HG03060 (cell line): ENCODE measurements at regions not wholly inside any gene's neighbourhood (a gene's known extent, or its start where the extent isn't known, plus 50 kb on each side); places are given as distances from the start of the nearest gene placed in this dataset.
"Not testable (repeated sequence)": the region's sequence is repeated elsewhere in the genome, so short reads cannot be mapped to it uniquely, and the experiment has no call there.

Source experiments
- ATAC-seq: cut with Tn5 transposase; IDR thresholded peaks from one replicate; pipeline ENCODE4 v1.9.1; 2021; ENCODE audit warnings: low read depth, moderate number of reproducible peaks; ENCODE audit not compliant: unreplicated experiment

DNA sequence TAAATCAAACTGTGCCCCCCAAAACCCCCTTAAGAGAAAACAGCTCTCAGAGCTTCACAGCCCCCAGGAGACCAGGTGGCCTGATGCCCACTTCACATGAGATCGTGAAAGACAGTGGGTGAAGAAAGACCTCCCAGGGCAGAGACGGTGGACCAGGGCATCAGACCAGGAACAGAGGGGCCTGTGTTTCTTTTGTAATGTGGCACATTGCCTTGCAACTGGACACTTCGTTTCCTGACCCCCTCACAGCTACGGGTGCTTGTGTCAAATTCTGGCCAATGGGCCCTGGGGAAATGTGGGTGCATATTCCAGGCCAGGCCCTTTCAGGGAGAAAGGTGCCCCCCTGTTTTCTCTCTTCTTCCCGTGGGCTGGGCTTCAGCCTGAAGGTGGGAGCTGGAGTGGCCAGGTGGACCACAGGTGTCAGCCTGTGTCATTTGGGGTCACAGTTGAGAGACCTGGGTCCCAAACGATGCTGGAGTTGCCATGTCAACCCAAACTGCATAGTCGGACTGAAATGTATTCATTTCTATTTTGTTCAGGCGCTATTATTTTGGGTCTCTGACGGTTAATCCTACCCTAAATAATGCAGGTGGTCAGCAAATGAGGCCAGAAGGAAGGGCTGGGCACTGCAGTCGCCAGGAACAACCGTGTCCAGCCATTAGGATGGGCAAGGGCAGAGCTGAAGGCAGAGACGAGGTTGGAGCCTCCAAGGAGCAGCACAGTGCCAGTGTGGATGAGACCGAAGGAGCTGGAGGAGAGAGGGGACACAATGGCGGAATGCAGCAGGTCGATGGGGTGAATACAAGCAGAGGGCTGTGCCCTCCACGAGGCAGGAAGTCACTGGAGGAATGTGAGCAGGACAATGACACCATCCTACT is 338.2 kb downstream of the EIPR1 start:
- ATAC-seq = no peak

- ATAC-seq = no peak
Measured at GRCh38 chr2:3038636-3039035, 339.0 kb downstream of the EIPR1 start.

GRCh38 chr2:3037196-3038194 is 340.1 kb downstream of the EIPR1 start:
- no peak for ATAC-seq

DNA sequence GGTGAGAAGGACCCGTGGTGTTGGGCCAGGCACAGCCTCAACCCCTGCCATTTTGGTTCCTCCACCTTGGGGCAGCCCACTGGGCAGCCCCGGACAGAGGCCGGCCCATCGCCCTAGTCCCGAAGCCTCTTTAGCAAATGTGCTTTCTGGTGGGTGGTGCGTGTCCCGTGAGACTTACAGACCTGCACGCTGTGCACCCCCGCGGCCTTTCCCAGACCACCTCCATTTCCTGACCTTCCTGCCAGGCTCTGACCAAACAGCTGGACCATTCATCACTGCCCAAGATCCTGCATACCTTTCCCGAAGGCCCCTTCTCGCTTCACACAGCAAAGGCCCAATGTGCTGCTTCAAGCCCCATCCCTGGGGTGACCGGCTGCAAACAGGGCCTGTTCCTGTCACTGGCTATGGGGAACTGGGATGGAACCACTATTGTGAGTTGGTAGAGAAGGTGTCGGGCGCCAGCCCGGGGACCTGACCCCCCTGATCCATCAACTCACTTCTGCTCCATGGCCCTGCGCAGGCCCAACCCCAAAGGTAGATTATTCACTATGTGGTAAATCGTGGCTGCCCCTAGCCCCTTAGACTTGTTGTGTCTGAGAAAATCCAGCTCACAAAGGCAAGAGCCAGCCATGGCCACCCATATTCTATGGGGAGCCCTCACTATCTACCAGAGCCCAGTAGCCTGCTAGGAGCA is 341.0 kb downstream of the EIPR1 start:
- ATAC-seq = no peak

- ATAC-seq = no peak
Measured at GRCh38 chr2:3035385-3036050, 342.1 kb downstream of the EIPR1 start.

GRCh38 chr2:3034856-3035255 is 342.8 kb downstream of the EIPR1 start:
- ATAC-seq = no peak

- no peak for ATAC-seq
Measured at GRCh38 chr2:3034396-3034795, 343.2 kb downstream of the EIPR1 start.

DNA sequence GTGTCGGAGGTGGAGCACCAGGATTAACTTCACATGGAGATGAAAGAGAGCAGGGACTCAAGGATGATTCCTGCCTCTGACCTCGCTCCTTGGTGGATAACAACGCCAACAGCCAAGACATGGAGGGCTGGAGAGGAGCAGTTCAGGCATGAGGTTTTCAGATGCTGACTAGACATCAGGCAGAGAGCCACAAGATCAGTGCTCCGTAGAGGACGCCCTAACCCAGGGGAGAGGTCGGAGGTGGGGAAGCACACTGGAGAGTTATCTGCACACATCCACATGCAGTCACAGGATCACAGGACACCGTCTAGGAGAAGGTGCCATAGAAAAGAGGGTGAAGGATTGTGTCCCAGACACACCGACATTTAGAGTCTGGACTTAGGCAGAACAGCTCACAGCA is 344.3 kb downstream of the EIPR1 start:
- ATAC-seq = no peak

- ATAC-seq = not testable (repeated sequence)
Measured at GRCh38 chr2:3030791-3031190, 346.8 kb downstream of the EIPR1 start.

DNA sequence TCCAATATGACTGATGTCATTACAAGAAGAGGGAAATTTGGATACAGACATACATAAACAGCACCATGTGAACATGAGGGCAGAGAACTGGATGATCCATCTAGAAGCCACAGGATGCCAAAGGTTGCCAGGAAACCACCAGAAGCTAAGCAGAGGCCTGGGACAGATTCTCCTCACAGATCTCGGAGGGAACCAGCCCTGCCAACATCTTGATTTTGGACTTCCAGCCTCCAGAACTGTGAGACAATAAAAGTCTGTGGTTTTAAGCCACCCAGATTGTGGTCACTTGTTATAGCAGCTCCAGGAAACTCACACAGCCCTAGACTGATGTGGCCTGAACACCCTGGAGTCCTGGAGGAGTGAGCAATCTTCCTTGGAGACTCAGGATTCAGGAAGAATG is 351.6 kb downstream of the EIPR1 start:
- ATAC-seq = no peak

DNA sequence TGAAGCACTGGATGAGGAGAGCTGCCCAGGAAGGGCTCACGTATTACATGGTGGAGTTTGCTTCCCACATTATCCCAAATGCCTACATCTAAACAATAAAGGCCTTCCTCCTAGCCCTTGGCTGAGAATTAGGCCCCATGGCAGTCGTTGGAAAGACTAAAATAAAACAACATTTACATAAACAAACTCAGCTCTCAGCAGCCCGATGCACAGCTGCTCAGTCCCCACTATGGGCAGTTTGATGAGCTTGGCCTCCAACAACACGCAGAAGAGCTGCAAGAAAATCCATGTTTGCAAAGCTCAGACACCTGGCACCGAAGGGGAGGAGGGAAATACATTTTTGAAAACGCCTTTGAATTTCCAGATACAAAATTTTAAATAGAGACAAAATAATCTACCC is 352.4 kb downstream of the EIPR1 start:
- no peak for ATAC-seq

DNA sequence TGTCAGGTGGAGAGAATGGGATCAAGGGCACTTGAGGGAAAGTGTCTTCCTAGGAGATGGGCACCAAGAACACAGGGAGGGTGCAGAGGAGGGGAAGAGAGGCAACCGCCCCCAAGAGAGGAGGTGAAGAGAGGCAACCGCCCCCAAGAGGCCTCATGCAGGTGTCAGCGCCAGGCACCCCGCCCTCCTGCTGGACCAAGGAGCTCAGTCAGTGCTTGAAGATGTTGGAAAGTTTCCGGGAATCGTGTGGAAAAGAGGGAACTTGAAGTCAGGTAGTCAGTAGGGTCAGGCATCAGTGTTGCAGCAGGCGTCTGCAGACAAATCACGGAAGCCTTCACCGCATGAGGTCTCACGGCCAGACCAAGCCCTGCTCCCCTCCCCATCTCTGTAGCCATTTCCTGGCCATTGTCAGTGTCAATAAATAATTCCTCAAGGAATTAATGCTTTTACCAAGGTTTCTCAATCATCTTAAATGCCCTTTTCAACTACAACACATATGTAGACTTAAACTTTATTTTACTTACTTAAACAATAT is 353.1 kb downstream of the EIPR1 start:
- no peak for ATAC-seq

DNA sequence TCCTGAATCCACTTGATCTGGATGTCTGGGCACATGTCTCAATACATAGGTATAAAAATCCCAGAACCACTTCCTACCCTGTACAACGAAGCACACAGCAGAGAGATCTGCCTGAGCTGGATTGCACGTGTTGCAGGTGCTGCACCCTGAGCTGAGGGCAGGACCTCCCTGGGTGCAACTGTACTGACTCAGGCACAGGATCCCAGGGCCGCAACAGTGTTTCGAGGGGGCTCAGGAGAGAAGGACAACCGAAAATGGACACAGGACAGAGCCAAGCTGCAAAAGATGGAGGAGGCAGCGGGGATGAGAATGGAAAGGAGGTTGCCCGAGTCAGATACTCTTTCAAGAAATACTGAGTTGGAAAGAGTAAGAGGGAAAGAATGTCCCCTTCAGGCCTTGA is 354.1 kb downstream of the EIPR1 start:
- ATAC-seq = no peak

- no peak for ATAC-seq
Measured at GRCh38 chr2:3022841-3023372, 354.7 kb downstream of the EIPR1 start.

DNA sequence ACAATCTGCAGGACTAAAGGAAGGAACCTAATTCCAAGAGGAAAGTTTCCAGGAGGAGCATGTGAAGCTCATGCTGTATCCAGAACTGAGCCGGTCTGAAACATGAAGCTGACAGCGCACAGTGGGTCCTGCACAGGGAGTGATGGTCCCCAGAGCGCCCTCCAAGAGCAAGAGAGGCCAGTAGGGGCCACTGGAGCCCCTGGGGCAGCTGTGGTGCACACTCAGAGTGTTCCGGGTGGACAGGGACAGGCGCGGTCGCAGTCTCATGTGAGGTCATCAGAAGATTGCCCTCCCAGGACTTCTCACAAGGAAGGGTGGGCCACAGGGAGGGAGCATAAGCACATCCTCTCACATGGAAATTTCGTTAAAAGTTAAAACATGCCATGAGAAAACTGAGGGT is 355.9 kb downstream of the EIPR1 start:
- no peak for ATAC-seq

- ATAC-seq = no peak
Measured at GRCh38 chr2:3010001-3010400, 367.6 kb downstream of the EIPR1 start.

GRCh38 chr2:3009483-3009882 is 368.1 kb downstream of the EIPR1 start:
- no peak for ATAC-seq

- no peak for ATAC-seq
Measured at GRCh38 chr2:3009005-3009404, 368.6 kb downstream of the EIPR1 start.

GRCh38 chr2:3008561-3008960 is 369.1 kb downstream of the EIPR1 start:
- no peak for ATAC-seq

- ATAC-seq = no peak
Measured at GRCh38 chr2:3007135-3007534, 370.5 kb downstream of the EIPR1 start.
